A549 (cell line): ENCODE measurements at regions not wholly inside any gene's neighbourhood (a gene's known extent, or its start where the extent isn't known, plus 50 kb on each side); places are given as distances from the start of the nearest gene placed in this dataset.

Experiments
- ATAC-seq, 2 experiments: fragments of 200-7000 bp in 1 of 2; fragments of >200 bp in 1 of 2; cut with Nextera tagmentation in 1 of 2; cut with Tn5 transposase in 1 of 2; 3 replicates each; pipeline versions ENCODE4 v1.8.0 to v1.9.1; 2018 to 2020; ENCODE audit warnings: mild to moderate bottlenecking in 1 of 2, moderate library complexity in 1 of 2
- CTCF ChIA-PET: fragments of 300-600 bp; sonication (Branson Sonifier 250); formaldehyde crosslinking; extraction: SDS; loops from one replicate; lab custom pipeline; 2021; ENCODE audit warnings: antibody characterized with exemption, inconsistent platforms; lab: Yijun Ruan, JAX
- POLR2A ChIA-PET: fragments of 350-600 bp; formaldehyde crosslinking; extraction: SDS; loops from one replicate; lab custom pipeline; 2021; ENCODE audit warnings: antibody characterized with exemption, inconsistent platforms; lab: Yijun Ruan, JAX
- DNase-seq, 2 experiments: peaks; one replicate each; pipeline versions ENCODE4 v3.0.0 to v3.0.0-alpha.2; 2011 to 2016; ENCODE audit warnings: low read depth in 1 of 2, low spot score in 1 of 2
- FAIRE-seq: peaks from 2 replicates; lab custom pipeline; 2011; peaks lifted over from hg19 to GRCh38; lab: Jason Lieb, UNC
- H3K27ac ChIP-seq, 2 experiments: fragments of >200 bp; sonication (Bioruptor Twin); formaldehyde crosslinking; 3 replicates each; pipeline ENCODE4 v1.5.1; 2016 to 2017
- H3K4me1 ChIP-seq: fragments of >200 bp; sonication (Bioruptor Twin); formaldehyde crosslinking; 3 replicates; pipeline ENCODE4 v1.6.1; 2016
- H3K4me2 ChIP-seq: fragments of >200 bp; sonication (Bioruptor Twin); formaldehyde crosslinking; 3 replicates; pipeline ENCODE4 v1.6.1; 2016
- H3K4me3 ChIP-seq: fragments of >200 bp; sonication (Bioruptor Twin); formaldehyde crosslinking; 3 replicates; pipeline ENCODE4 v1.5.1; 2016
- H3K9me3 ChIP-seq: fragments of >200 bp; sonication (Bioruptor Twin); formaldehyde crosslinking; 3 replicates; pipeline ENCODE4 v1.6.1; 2016
- CEBPB ChIP-seq, 2 experiments: fragments of >200 bp in 1 of 2; sonication (Bioruptor Twin) in 1 of 2; formaldehyde crosslinking in 1 of 2; IDR thresholded peaks; 2 replicates each; pipeline ENCODE4 v1.6.1; 2012 to 2016
- CHD4 ChIP-seq: fragments of 200-600 bp; sonication (generic); IDR thresholded peaks from 2 replicates; pipeline ENCODE4 v1.6.1; 2016; ENCODE audit warnings: antibody characterized with exemption, mild to moderate bottlenecking, borderline replicate concordance
- CTCF ChIP-seq: fragments of >200 bp; sonication (Bioruptor Twin); formaldehyde crosslinking; IDR thresholded peaks from 3 replicates; pipeline ENCODE4 v1.5.1; 2016
- E2F6 ChIP-seq: IDR thresholded peaks from 2 replicates; pipeline ENCODE4 v1.6.1; 2012; ENCODE audit warnings: low read depth, borderline replicate concordance
- FOSB ChIP-seq: fragments of 250-450 bp; sonication (Bioruptor Pico); IDR thresholded peaks from 2 replicates; pipeline ENCODE4 v1.5.0; 2020; ENCODE audit warnings: mild to moderate bottlenecking, moderate library complexity
- HEYL ChIP-seq: fragments of 250-450 bp; sonication (Bioruptor Pico); IDR thresholded peaks from 2 replicates; pipeline ENCODE4 v1.8.0; 2021; ENCODE audit warnings: mild to moderate bottlenecking, moderate library complexity
- JUNB ChIP-seq: fragments of >200 bp; sonication (Bioruptor Twin); formaldehyde crosslinking; IDR thresholded peaks from 2 replicates; pipeline ENCODE4 v1.6.1; 2016
- MAFK ChIP-seq: fragments of 450-650 bp; IDR thresholded peaks from 2 replicates; pipeline ENCODE4 v1.6.1; 2014; ENCODE audit not compliant: partially characterized antibody
- MYC ChIP-seq: IDR thresholded peaks from 2 replicates; pipeline ENCODE4 v1.6.1; 2012; ENCODE audit warnings: mild to moderate bottlenecking, inconsistent platforms, low read length, improper control_type of control experiment, borderline replicate concordance
- POLR2AphosphoS2 ChIP-seq: conservative IDR thresholded peaks from 2 replicates; pipeline ENCODE4 v1.6.1; 2012; ENCODE audit warnings: low read length, improper control_type of control experiment, inconsistent platforms
- RAD21 ChIP-seq, 2 experiments: fragments of >200 bp in 1 of 2; sonication (Bioruptor Twin) in 1 of 2; formaldehyde crosslinking in 1 of 2; IDR thresholded peaks in 1 of 2; conservative IDR thresholded peaks in 1 of 2; 2 replicates in 1 of 2; 3 replicates in 1 of 2; pipeline ENCODE4 v1.6.1; 2012 to 2018; ENCODE audit warnings: inconsistent platforms in 1 of 2
- RFX5 ChIP-seq: fragments of 450-650 bp; IDR thresholded peaks from 2 replicates; pipeline ENCODE4 v1.7.1; 2014; ENCODE audit warnings: antibody characterized with exemption, mild to moderate bottlenecking, moderate library complexity
- SMC3 ChIP-seq: fragments of >200 bp; sonication (Bioruptor Twin); formaldehyde crosslinking; IDR thresholded peaks from 3 replicates; pipeline ENCODE4 v1.6.1; 2018; ENCODE audit warnings: inconsistent platforms
- SREBF2 ChIP-seq: fragments of 450-650 bp; IDR thresholded peaks from 2 replicates; pipeline ENCODE4 v1.6.1; 2014; ENCODE audit warnings: mild to moderate bottlenecking, moderate library complexity
- TFCP2L1 ChIP-seq: fragments of 250-450 bp; sonication (Bioruptor Pico); IDR thresholded peaks from 2 replicates; pipeline ENCODE4 v1.5.0; 2021; ENCODE audit warnings: mild to moderate bottlenecking
- ZC3H11A ChIP-seq: fragments of 450-650 bp; IDR thresholded peaks from 2 replicates; pipeline ENCODE4 v1.6.1; 2014; ENCODE audit warnings: antibody characterized with exemption, mild to moderate bottlenecking
- ZNF302 ChIP-seq: fragments of 250-450 bp; sonication (Bioruptor Pico); IDR thresholded peaks from 2 replicates; pipeline ENCODE4 v1.9.0; 2021; ENCODE audit warnings: inconsistent platforms, mild to moderate bottlenecking, moderate library complexity
- ZSCAN20 ChIP-seq: fragments of 250-450 bp; sonication (Bioruptor Pico); IDR thresholded peaks from 2 replicates; pipeline ENCODE4 v1.8.0; 2022; ENCODE audit warnings: mild to moderate bottlenecking, moderate library complexity
- WGBS: methylation state at CpG from one replicate; pipeline ENCODE4 v1.1.6; 2017; ENCODE audit errors: missing lambda C conversion rate; 5-methylcytosine and 5-hydroxymethylcytosine counted together
- TF ChIP-seq, protein P1 (sequence below): IDR thresholded peaks from 2 replicates; pipeline ENCODE4 v1.6.1; 2012
- TF ChIP-seq, protein P2 (sequence below): fragments of 200-600 bp; sonication (generic); IDR thresholded peaks from 2 replicates; pipeline ENCODE4 v1.6.1; 2016; ENCODE audit warnings: antibody characterized with exemption, mild to moderate bottlenecking, moderate library complexity
- TF ChIP-seq, protein P3 (sequence below): fragments of >200 bp; sonication (Bioruptor Twin); formaldehyde crosslinking; IDR thresholded peaks from 3 replicates; pipeline ENCODE4 v1.6.1; 2016
- TF ChIP-seq, protein P4 (sequence below): fragments of 250-450 bp; sonication (Bioruptor Pico); IDR thresholded peaks from 2 replicates; pipeline ENCODE4 v1.5.0; 2020; ENCODE audit warnings: low read depth, mild to moderate bottlenecking, moderate library complexity

- H3K4me1 ChIP-seq, result no peaks in the 10 kb centered on the region
- no peak for TF ChIP-seq HEYL
- TF ChIP-seq, protein P1, sequence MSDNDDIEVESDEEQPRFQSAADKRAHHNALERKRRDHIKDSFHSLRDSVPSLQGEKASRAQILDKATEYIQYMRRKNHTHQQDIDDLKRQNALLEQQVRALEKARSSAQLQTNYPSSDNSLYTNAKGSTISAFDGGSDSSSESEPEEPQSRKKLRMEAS, result no peak
- no peak for TF ChIP-seq ZC3H11A
- TF ChIP-seq, protein P2, sequence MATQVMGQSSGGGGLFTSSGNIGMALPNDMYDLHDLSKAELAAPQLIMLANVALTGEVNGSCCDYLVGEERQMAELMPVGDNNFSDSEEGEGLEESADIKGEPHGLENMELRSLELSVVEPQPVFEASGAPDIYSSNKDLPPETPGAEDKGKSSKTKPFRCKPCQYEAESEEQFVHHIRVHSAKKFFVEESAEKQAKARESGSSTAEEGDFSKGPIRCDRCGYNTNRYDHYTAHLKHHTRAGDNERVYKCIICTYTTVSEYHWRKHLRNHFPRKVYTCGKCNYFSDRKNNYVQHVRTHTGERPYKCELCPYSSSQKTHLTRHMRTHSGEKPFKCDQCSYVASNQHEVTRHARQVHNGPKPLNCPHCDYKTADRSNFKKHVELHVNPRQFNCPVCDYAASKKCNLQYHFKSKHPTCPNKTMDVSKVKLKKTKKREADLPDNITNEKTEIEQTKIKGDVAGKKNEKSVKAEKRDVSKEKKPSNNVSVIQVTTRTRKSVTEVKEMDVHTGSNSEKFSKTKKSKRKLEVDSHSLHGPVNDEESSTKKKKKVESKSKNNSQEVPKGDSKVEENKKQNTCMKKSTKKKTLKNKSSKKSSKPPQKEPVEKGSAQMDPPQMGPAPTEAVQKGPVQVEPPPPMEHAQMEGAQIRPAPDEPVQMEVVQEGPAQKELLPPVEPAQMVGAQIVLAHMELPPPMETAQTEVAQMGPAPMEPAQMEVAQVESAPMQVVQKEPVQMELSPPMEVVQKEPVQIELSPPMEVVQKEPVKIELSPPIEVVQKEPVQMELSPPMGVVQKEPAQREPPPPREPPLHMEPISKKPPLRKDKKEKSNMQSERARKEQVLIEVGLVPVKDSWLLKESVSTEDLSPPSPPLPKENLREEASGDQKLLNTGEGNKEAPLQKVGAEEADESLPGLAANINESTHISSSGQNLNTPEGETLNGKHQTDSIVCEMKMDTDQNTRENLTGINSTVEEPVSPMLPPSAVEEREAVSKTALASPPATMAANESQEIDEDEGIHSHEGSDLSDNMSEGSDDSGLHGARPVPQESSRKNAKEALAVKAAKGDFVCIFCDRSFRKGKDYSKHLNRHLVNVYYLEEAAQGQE, result no peak
- peak; percentile 47 to 62; a peak in 4 of 5 replicates for TF ChIP-seq RAD21 (conservative IDR thresholded peaks at IDR 0.05 in 1 of 2, IDR thresholded peaks at IDR 0.05 in 1 of 2)
- no peak for TF ChIP-seq TFCP2L1
- TF ChIP-seq SREBF2, result no peak
- TF ChIP-seq CHD4, result no peak
- no peak for TF ChIP-seq POLR2AphosphoS2
- no peak for TF ChIP-seq JUNB
- TF ChIP-seq, protein P3, sequence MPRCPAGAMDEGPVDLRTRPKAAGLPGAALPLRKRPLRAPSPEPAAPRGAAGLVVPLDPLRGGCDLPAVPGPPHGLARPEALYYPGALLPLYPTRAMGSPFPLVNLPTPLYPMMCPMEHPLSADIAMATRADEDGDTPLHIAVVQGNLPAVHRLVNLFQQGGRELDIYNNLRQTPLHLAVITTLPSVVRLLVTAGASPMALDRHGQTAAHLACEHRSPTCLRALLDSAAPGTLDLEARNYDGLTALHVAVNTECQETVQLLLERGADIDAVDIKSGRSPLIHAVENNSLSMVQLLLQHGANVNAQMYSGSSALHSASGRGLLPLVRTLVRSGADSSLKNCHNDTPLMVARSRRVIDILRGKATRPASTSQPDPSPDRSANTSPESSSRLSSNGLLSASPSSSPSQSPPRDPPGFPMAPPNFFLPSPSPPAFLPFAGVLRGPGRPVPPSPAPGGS, result no peak
- no peak for TF ChIP-seq ZNF302 (CRISPR knock-in tag)
- TF ChIP-seq E2F6, result no peak
- TF ChIP-seq, protein P4, sequence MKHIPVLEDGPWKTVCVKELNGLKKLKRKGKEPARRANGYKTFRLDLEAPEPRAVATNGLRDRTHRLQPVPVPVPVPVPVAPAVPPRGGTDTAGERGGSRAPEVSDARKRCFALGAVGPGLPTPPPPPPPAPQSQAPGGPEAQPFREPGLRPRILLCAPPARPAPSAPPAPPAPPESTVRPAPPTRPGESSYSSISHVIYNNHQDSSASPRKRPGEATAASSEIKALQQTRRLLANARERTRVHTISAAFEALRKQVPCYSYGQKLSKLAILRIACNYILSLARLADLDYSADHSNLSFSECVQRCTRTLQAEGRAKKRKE (CRISPR knock-in tag), result no peak
- peak; percentile 24; the same call in 1 of the 3 replicates for TF ChIP-seq SMC3
- peak; percentile 36; the same call in 2 of the 3 replicates for TF ChIP-seq CTCF
- TF ChIP-seq MAFK, result no peak
- no peak for TF ChIP-seq MYC
- TF ChIP-seq RFX5, result no peak
- no peak for TF ChIP-seq FOSB (CRISPR knock-in tag)
- TF ChIP-seq ZSCAN20 (CRISPR knock-in tag), result no peak
- no peak for TF ChIP-seq CEBPB (IDR thresholded peaks at IDR 0.05)
- no peaks in the 10 kb centered on the region for H3K9me3 ChIP-seq
- no peak overlapping the region for H3K4me3 ChIP-seq
- no peak overlapping the region for H3K4me2 ChIP-seq
- no peak for FAIRE-seq
- H3K27ac ChIP-seq, result no peak overlapping the region
- 8% methylated on average over 11 of the region's 11 CpGs for WGBS
- ChIA-PET CTCF (interaction anchor here (0.7 to 2.6 kb wide), 11 partner anchors 9 to 1037 kb away, joined by 3 to 8 read pairs (median 3); no protein-coding TSS in a partner anchor), POLR2A (no interaction called here)
- DNase-seq, result peak in 1 of 2 experiments; percentile 18
- ATAC-seq, result no peak
Observed at GRCh38 chr4:17324386-17324830, 187.5 kb downstream of the QDPR start.
